ENCODE measurements at regions not wholly inside any gene's neighbourhood (a gene's known extent, or its start where the extent isn't known, plus 50 kb on each side); places are given as distances from the start of the nearest gene placed in this dataset.

DNA sequence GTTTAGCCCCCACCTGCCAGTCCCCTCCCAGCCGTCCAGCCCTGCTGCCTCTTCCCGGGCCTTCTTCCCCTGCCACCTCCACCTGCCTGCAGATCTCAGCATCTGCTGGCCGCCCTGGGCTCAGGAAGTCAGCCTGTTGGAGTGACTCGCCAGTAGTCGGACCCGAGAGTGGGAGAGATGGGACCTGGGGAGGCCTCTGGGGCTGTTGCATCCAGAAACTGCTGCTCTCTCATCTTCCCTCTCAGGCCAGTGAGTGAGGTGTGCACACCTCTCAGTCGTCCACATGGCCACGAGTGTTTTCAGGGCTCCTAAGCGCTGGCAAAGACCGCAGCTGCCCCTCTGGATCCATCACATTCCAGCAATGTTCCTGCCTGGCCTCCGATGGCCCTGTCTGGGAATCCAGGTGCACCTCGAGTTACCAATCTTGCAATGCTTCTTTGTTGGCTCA, 151.8 kb upstream of the SOX1 start:
- Histone ChIP-seq H3K36me3 (ENCODE audit: low read depth) (no peaks in the 10 kb centered on the region), H3K9me3 (no peaks in the 10 kb centered on the region), H3K4me3 (no peak overlapping the region), H3K4me1 (ENCODE audit: low read depth) (no peaks in the 10 kb centered on the region)
- intact Hi-C loops (cut with DNase I, micrococcal nuclease), result no loop called here
- TF ChIP-seq, protein P1, sequence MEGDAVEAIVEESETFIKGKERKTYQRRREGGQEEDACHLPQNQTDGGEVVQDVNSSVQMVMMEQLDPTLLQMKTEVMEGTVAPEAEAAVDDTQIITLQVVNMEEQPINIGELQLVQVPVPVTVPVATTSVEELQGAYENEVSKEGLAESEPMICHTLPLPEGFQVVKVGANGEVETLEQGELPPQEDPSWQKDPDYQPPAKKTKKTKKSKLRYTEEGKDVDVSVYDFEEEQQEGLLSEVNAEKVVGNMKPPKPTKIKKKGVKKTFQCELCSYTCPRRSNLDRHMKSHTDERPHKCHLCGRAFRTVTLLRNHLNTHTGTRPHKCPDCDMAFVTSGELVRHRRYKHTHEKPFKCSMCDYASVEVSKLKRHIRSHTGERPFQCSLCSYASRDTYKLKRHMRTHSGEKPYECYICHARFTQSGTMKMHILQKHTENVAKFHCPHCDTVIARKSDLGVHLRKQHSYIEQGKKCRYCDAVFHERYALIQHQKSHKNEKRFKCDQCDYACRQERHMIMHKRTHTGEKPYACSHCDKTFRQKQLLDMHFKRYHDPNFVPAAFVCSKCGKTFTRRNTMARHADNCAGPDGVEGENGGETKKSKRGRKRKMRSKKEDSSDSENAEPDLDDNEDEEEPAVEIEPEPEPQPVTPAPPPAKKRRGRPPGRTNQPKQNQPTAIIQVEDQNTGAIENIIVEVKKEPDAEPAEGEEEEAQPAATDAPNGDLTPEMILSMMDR (IDR thresholded peaks at IDR 0.05), result no peak
- no peak for ATAC-seq
- no peak for DNase-seq

DNA sequence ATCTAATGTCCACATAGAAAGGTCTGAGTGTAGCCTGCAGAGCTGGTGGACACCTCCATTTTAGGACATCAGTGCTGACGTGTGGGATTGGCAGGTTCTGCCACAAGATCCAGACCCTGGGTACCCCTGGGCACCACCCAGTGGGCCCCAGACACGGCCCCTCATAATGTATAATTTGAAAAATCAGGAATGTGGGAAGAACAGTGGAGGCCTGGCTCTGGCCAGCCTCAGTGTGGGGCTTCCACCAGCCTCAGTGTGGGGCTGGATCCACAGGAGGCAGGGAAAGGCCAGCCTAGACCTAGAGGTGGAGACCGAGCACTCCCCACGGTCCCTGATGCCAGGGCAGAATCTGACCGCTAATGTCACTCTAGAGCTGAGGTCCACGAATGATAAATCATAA, 150.7 kb upstream of the SOX1 start:
- intact Hi-C loops (cut with DNase I, micrococcal nuclease), result no loop called here
- TF ChIP-seq, protein P1 (IDR thresholded peaks at IDR 0.05), result no peak
- no peaks in the 10 kb centered on the region for H3K4me1 ChIP-seq (ENCODE audit: low read depth)
- ATAC-seq, result no peak
- no peak overlapping the region for H3K4me3 ChIP-seq
- DNase-seq, result no peak
- H3K9me3 ChIP-seq, result no peaks in the 10 kb centered on the region
- no peaks in the 10 kb centered on the region for H3K36me3 ChIP-seq (ENCODE audit: low read depth)

DNA sequence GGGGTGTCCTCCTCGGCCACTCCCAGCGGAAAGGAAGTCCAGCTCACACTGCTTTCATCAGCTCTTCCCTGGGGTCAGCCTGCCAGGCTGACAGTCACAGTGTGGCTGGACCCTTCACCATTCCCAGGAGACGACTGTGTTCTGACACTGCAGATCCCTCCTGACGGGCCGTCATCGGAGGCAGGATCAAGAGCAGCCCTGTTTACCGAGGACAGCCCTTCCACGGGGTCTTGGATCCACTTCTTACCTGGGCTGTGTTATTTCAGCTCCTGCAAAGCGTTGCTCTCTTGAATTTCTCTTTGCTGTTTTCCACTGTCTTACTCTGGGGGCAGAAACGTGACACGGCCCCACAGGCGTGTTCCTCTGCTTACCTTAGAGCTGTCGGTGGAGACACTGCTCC, 149.9 kb upstream of the SOX1 start:
- Histone ChIP-seq H3K36me3 (ENCODE audit: low read depth) (no peaks in the 10 kb centered on the region), H3K9me3 (no peaks in the 10 kb centered on the region), H3K4me3 (no peak overlapping the region), H3K4me1 (ENCODE audit: low read depth) (no peaks in the 10 kb centered on the region)
- intact Hi-C loops (cut with DNase I, micrococcal nuclease), result no loop called here
- TF ChIP-seq, protein P1 (IDR thresholded peaks at IDR 0.05), result no peak
- DNase-seq, result no peak
- no peak for ATAC-seq

DNA sequence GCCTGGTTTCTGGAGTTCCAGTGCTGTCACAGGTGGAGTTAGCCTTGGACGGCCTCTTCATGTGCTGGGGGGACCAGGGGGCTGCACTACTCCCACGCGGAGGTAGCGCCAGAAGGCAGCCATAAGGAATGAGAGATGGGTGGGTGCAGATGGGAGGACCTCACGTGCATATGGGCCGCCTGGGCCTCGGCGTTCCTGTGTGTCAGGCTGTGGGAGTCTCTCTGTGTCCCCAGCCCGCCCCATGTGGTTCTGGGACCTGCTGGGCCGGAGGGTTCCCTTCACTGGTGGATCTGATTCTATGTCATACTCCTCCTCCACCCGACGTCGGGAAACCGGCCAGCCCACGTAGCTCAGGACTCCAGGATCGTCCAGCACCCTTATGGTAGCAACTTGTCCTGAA, 149.0 kb upstream of the SOX1 start:
- H3K4me1 ChIP-seq (ENCODE audit: low read depth), result no peaks in the 10 kb centered on the region
- no peaks in the 10 kb centered on the region for H3K9me3 ChIP-seq
- H3K36me3 ChIP-seq (ENCODE audit: low read depth), result no peaks in the 10 kb centered on the region
- DNase-seq, result no peak
- TF ChIP-seq, protein P1 (IDR thresholded peaks at IDR 0.05), result no peak
- ATAC-seq, result no peak
- intact Hi-C loops (cut with DNase I, micrococcal nuclease), result no loop called here
- no peak overlapping the region for H3K4me3 ChIP-seq

DNA sequence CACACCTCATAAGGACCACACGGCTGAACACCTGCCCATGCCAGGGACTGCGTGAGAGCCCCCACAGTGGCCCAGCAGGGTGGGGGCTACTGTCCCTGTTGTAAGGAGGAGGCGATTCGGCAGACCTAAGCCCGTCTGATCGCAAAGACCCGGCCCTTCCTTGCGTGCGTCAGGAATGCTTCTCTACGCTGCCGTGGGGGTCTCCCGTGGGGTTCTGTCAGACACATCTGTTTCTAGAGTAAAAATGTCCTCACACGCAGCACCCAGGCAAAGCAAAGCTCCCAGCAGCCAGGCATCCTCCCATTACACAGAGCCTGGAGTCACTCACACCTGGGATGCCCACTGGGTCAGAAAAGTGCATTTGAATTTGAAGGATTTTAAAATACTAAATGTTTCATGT, 147.7 kb upstream of the SOX1 start:
- intact Hi-C loops (cut with DNase I, micrococcal nuclease), result no loop called here
- ATAC-seq (no peak), DNase-seq (no peak)
- no peaks in the 10 kb centered on the region for H3K36me3 ChIP-seq (ENCODE audit: low read depth)
- H3K4me3 ChIP-seq, result no peak overlapping the region
- TF ChIP-seq, protein P1 (IDR thresholded peaks at IDR 0.05), result no peak
- H3K4me1 ChIP-seq (ENCODE audit: low read depth), result no peaks in the 10 kb centered on the region
- no peaks in the 10 kb centered on the region for H3K9me3 ChIP-seq

DNA sequence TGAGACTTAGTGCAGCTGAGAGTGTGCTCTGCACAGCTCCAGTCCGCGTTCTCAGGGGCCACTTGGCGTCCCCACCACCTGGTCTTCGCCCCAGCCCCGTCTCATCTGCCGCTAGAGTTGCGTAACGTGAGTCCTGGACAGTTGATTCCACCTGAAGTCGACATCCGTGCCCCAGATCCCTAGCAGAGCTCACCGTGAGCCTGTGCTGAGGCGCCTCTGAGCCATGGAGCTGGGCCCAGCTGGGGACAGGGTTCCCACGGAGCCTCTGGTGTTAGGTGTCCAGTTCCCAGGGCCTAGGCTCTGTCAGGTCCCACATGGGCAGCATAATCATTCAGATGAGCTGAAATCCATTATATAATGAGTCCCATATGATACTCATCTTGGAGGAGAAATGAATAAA, 147.1 kb upstream of the SOX1 start:
- TF ChIP-seq, protein P1 (IDR thresholded peaks at IDR 0.05), result no peak

More for the DNA sequence above, 147.1 kb upstream of the SOX1 start:
- no peaks in the 10 kb centered on the region for H3K36me3 ChIP-seq (ENCODE audit: low read depth)
- no peak overlapping the region for H3K4me3 ChIP-seq
- intact Hi-C loops (cut with DNase I, micrococcal nuclease), result no loop called here
- H3K9me3 ChIP-seq, result no peaks in the 10 kb centered on the region
- no peaks in the 10 kb centered on the region for H3K4me1 ChIP-seq (ENCODE audit: low read depth)
- DNase-seq (no peak), ATAC-seq (no peak)
